Mammary epithelial cell (primary cell): ENCODE measurements at regions not wholly inside any gene's neighbourhood (a gene's known extent, or its start where the extent isn't known, plus 50 kb on each side); places are given as distances from the start of the nearest gene placed in this dataset.

Experiments
- CTCF ChIP-seq, 2 donors: IDR thresholded peaks in 1 of 2; conservative IDR thresholded peaks in 1 of 2; 2 replicates each; pipeline ENCODE4 v1.5.1; 2011 to 2012; ENCODE audit warnings: inconsistent platforms in 2 of 2, low read length in 2 of 2, mild to moderate bottlenecking in 2 of 2, control low read depth in 1 of 2, low read depth in 1 of 2; ENCODE audit not compliant: insufficient read depth in 1 of 2; ENCODE audit errors: extremely low read depth in 1 of 2
- EZH2 ChIP-seq: IDR thresholded peaks from 2 replicates; pipeline ENCODE4 v1.6.1; 2012; ENCODE audit warnings: low read length, inconsistent platforms, borderline replicate concordance

GRCh38 chr7:81865754-81866153 lies 95.9 kb upstream of the HGF start:
- no peak for TF ChIP-seq CTCF (conservative IDR thresholded peaks at IDR 0.05 in 1 of 2, IDR thresholded peaks at IDR 0.05 in 1 of 2; ENCODE audit: extremely low read depth in 1 of 2, insufficient read depth in 1 of 2, low read depth in 1 of 2, low read length in 2 of 2)
- no peak for TF ChIP-seq EZH2
